ENCODE measurements at regions not wholly inside any gene's neighbourhood (a gene's known extent, or its start where the extent isn't known, plus 50 kb on each side); places are given as distances from the start of the nearest gene placed in this dataset.

DNA sequence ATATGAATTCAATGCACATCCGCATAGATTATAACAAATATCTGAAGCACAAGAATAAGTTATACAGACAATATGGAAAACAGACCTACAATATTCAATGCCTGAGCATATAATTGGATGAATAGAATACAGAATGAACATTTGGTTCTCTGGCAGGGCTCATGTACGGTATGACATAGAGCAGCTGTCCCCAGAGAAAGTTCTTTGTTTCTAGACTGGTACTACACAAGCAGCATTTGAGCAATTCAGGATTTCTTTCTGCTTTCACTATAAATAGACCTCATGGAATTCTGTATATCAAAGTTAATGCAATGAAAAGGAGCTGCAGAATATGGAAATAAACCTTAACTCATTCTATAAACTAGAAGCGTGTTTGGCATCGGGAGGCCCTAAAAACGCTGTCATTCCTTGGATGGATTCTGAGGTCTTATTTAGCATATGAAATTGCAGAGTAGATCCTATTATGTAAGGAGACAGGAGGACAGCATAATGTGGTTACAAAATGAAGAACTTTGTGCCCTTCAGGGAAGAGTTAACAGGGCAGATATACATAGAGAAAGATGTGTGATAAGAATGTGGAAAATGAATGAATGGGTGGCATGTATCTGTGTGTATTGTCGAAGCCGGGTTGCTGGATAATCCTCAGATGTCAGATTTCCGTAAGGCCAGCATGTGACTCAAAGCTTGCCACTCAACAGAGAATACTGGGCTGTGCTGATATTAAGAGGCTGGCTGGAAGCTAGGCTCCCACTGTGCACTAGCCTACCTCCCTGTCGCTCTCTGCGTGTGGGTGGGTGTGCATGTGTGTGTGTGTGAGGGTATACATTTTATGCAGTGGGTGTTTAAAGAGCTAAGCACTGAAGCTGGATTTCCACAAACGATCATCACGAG lies 103.3 kb upstream of the SLC4A4 start:
- TF ChIP-seq, protein P1, sequence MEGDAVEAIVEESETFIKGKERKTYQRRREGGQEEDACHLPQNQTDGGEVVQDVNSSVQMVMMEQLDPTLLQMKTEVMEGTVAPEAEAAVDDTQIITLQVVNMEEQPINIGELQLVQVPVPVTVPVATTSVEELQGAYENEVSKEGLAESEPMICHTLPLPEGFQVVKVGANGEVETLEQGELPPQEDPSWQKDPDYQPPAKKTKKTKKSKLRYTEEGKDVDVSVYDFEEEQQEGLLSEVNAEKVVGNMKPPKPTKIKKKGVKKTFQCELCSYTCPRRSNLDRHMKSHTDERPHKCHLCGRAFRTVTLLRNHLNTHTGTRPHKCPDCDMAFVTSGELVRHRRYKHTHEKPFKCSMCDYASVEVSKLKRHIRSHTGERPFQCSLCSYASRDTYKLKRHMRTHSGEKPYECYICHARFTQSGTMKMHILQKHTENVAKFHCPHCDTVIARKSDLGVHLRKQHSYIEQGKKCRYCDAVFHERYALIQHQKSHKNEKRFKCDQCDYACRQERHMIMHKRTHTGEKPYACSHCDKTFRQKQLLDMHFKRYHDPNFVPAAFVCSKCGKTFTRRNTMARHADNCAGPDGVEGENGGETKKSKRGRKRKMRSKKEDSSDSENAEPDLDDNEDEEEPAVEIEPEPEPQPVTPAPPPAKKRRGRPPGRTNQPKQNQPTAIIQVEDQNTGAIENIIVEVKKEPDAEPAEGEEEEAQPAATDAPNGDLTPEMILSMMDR (conservative IDR thresholded peaks at IDR 0.05; ENCODE audit: low read length), result no peak
- no peak for TF ChIP-seq EZH2phosphoT487 (IDR thresholded peaks at IDR 0.05; ENCODE audit: borderline replicate concordance, low read depth, low read length)
